ENCODE measurements at regions not wholly inside any gene's neighbourhood (a gene's known extent, or its start where the extent isn't known, plus 50 kb on each side); places are given as distances from the start of the nearest gene placed in this dataset.

DNA sequence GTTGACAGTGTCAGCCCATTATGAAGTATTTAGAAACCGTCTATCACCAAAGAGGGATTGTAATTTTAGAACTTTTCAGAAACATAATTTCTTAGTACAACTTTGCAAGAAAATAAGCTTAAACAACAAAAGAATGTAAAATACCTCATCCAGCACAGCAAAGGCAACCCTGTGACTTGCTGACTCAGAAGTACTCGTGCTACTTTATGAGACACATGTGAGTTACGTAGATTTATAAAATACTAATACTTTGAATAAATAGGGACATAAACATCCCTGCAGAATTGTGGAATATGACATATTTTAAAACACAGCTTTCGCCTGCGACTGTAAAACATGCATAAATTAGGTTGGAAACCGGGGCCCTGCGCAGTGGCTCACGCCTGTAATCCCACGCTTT is 739.7 kb upstream of the ANKRD30A start:
- Histone ChIP-seq H3K27ac (ENCODE audit: low read depth in 1 of 2, low read length in 1 of 2) (no peak overlapping the region), H3K9me3 (ENCODE audit: control insufficient read depth in 4 of 4, insufficient read depth in 3 of 4, low read length in 3 of 4) (peaks cover 0 to 3% (median 0%) of the 10 kb centered on the region in 4 donors), H3K9ac (ENCODE audit: insufficient read depth in 1 of 2, low read length in 2 of 2) (no peak overlapping the region), H3K4me1 (ENCODE audit: control insufficient read depth in 5 of 5, insufficient read depth in 5 of 5, low read length in 5 of 5) (no peaks in the 10 kb centered on the region), H3K27me3 (ENCODE audit: control insufficient read depth in 3 of 3, insufficient read depth in 3 of 3, low read length in 2 of 3) (no peaks in the 10 kb centered on the region), H3K4me3 (no peak overlapping the region), H3K36me3 (ENCODE audit: control insufficient read depth in 4 of 4, insufficient read depth in 4 of 4, low read length in 4 of 4) (no peaks in the 10 kb centered on the region)
- no peak for DNase-seq
- TF ChIP-seq CTCF (IDR thresholded peaks at IDR 0.05; ENCODE audit: control extremely low read depth, extremely low read depth): no peak
- no peak for ATAC-seq (ENCODE audit: insufficient read depth, low FRiP score)
- 89 to 94% methylated on average over 9 of the region's 9 CpGs for WGBS, 2 donors

GRCh38 chr10:36383349-36383748 is 741.3 kb upstream of the FZD8 start:
- TF ChIP-seq CTCF (IDR thresholded peaks at IDR 0.05; ENCODE audit: control extremely low read depth, extremely low read depth): no peak
- no peaks in the 10 kb centered on the region for H3K36me3 ChIP-seq (ENCODE audit: control insufficient read depth in 4 of 4, insufficient read depth in 4 of 4, low read length in 4 of 4)
- peaks cover 0 to 7% (median 0%) of the 10 kb centered on the region in 4 donors for H3K9me3 ChIP-seq (ENCODE audit: control insufficient read depth in 4 of 4, insufficient read depth in 3 of 4, low read length in 3 of 4)
- H3K4me3 ChIP-seq: no peak overlapping the region
- H3K4me1 ChIP-seq (ENCODE audit: control insufficient read depth in 5 of 5, insufficient read depth in 5 of 5, low read length in 5 of 5): no peaks in the 10 kb centered on the region
- no peak overlapping the region for H3K27ac ChIP-seq (ENCODE audit: low read depth in 1 of 2, low read length in 1 of 2)
- H3K27me3 ChIP-seq (ENCODE audit: control insufficient read depth in 3 of 3, insufficient read depth in 3 of 3, low read length in 2 of 3): no peaks in the 10 kb centered on the region
- 86 to 91% methylated on average over 3 of the region's 3 CpGs for WGBS, 2 donors
- no peak overlapping the region for H3K9ac ChIP-seq (ENCODE audit: insufficient read depth in 1 of 2, low read length in 2 of 2)
- no peak for ATAC-seq (ENCODE audit: insufficient read depth, low FRiP score)
- DNase-seq: no peak

GRCh38 chr10:36381748-36382147 is 739.7 kb upstream of the FZD8 start:
- Histone ChIP-seq H3K27me3 (ENCODE audit: control insufficient read depth in 3 of 3, insufficient read depth in 3 of 3, low read length in 2 of 3) (no peaks in the 10 kb centered on the region), H3K4me3 (no peak overlapping the region), H3K9ac (ENCODE audit: insufficient read depth in 1 of 2, low read length in 2 of 2) (no peak overlapping the region), H3K4me1 (ENCODE audit: control insufficient read depth in 5 of 5, insufficient read depth in 5 of 5, low read length in 5 of 5) (no peaks in the 10 kb centered on the region), H3K27ac (ENCODE audit: low read depth in 1 of 2, low read length in 1 of 2) (no peak overlapping the region), H3K36me3 (ENCODE audit: control insufficient read depth in 4 of 4, insufficient read depth in 4 of 4, low read length in 4 of 4) (no peaks in the 10 kb centered on the region), H3K9me3 (ENCODE audit: control insufficient read depth in 4 of 4, insufficient read depth in 3 of 4, low read length in 3 of 4) (peaks cover 0 to 7% (median 0%) of the 10 kb centered on the region in 4 donors)
- no peak for ATAC-seq (ENCODE audit: insufficient read depth, low FRiP score)
- DNase-seq: no peak
- 0% methylated on average over 1 of the region's 1 CpG for WGBS, 2 donors
- TF ChIP-seq CTCF (IDR thresholded peaks at IDR 0.05; ENCODE audit: control extremely low read depth, extremely low read depth): no peak

- Histone ChIP-seq H3K9ac (ENCODE audit: insufficient read depth in 1 of 2, low read length in 2 of 2) (no peak overlapping the region), H3K36me3 (ENCODE audit: control insufficient read depth in 4 of 4, insufficient read depth in 4 of 4, low read length in 4 of 4) (no peaks in the 10 kb centered on the region), H3K27ac (ENCODE audit: low read depth in 1 of 2, low read length in 1 of 2) (no peak overlapping the region), H3K4me1 (ENCODE audit: control insufficient read depth in 5 of 5, insufficient read depth in 5 of 5, low read length in 5 of 5) (no peaks in the 10 kb centered on the region), H3K27me3 (ENCODE audit: control insufficient read depth in 3 of 3, insufficient read depth in 3 of 3, low read length in 2 of 3) (no peaks in the 10 kb centered on the region), H3K9me3 (ENCODE audit: control insufficient read depth in 4 of 4, insufficient read depth in 3 of 4, low read length in 3 of 4) (peaks cover 0 to 7% (median 0%) of the 10 kb centered on the region in 4 donors), H3K4me3 (no peak overlapping the region)
- 80 to 91% methylated on average over 2 of the region's 2 CpGs for WGBS, 2 donors
- TF ChIP-seq CTCF (IDR thresholded peaks at IDR 0.05; ENCODE audit: control extremely low read depth, extremely low read depth): no peak
- ATAC-seq (ENCODE audit: insufficient read depth, low FRiP score) (no peak), DNase-seq (no peak)
Observed at GRCh38 chr10:36380538-36380937, 738.4 kb upstream of the FZD8 start.
